ENCODE measurements at regions not wholly inside any gene's neighbourhood (a gene's known extent, or its start where the extent isn't known, plus 50 kb on each side); places are given as distances from the start of the nearest gene placed in this dataset.

DNA sequence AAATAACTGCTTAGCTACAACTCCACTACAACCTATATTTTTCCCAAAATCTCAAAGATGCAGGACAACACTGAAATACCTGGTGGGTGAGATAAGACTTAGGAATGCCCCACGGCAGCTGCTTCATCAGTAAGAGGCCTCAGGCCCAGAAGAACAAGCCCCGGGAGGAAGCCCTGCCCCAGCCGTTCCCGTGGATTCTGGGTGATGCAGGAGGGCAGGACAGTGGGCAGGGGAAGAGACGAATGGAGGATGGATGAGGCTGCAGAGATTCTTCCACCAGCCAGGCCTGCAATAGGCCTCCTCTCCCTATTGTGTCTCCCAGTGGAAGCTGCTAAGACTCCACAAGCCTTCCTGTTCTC, 197.9 kb upstream of the HDAC4 start:
- POLR2A ChIA-PET, result no interaction called here

DNA sequence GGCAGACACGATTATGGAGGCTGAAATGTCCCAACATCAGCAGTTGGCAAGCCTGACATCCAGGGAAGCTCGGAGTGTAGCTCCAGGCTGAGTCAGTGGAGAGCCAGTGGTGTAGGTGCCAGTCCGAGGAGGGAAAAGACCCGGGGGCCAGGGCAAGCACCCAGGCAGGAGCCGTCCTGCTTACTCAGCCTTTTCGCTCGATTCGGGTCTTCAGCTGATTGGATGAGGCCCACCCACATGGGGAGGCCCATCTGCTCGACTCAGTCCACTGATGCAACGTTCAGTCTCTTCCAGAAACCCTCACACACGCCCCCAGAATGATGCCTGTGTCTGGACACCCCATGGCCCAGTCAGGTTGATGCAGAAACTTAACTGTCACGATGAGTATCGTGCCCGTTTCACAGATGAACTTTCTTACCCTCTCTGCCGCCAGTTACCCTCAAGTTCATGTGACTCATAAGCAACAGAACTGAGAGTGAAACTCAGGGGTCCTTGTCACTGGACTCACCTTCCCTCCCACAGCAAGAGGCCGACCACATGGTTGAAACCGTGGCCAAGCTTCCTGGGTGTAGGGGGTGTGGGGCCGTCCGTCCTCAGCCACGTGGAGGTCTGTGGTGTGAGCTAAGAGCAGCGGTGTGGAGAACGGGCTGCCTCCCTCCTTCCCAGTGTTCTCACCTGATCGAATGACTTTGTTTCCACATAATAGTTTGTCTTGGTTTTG, 197.4 kb upstream of the HDAC4 start:
- POLR2A ChIA-PET, result no interaction called here
- CTCF ChIA-PET, result no interaction called here
- DNase-seq (ENCODE audit: extremely low spot score), result no peak
- TF ChIP-seq, protein P1, sequence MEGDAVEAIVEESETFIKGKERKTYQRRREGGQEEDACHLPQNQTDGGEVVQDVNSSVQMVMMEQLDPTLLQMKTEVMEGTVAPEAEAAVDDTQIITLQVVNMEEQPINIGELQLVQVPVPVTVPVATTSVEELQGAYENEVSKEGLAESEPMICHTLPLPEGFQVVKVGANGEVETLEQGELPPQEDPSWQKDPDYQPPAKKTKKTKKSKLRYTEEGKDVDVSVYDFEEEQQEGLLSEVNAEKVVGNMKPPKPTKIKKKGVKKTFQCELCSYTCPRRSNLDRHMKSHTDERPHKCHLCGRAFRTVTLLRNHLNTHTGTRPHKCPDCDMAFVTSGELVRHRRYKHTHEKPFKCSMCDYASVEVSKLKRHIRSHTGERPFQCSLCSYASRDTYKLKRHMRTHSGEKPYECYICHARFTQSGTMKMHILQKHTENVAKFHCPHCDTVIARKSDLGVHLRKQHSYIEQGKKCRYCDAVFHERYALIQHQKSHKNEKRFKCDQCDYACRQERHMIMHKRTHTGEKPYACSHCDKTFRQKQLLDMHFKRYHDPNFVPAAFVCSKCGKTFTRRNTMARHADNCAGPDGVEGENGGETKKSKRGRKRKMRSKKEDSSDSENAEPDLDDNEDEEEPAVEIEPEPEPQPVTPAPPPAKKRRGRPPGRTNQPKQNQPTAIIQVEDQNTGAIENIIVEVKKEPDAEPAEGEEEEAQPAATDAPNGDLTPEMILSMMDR (IDR thresholded peaks at IDR 0.05; ENCODE audit: control extremely low read depth, extremely low read depth, low read depth, missing control alignments), result no peak

More for the DNA sequence above, 197.9 kb upstream of the HDAC4 start:
- no peak for DNase-seq (ENCODE audit: extremely low spot score)
- TF ChIP-seq, protein P1 (IDR thresholded peaks at IDR 0.05; ENCODE audit: control extremely low read depth, extremely low read depth, low read depth, missing control alignments), result no peak
- CTCF ChIA-PET, result no interaction called here

DNA sequence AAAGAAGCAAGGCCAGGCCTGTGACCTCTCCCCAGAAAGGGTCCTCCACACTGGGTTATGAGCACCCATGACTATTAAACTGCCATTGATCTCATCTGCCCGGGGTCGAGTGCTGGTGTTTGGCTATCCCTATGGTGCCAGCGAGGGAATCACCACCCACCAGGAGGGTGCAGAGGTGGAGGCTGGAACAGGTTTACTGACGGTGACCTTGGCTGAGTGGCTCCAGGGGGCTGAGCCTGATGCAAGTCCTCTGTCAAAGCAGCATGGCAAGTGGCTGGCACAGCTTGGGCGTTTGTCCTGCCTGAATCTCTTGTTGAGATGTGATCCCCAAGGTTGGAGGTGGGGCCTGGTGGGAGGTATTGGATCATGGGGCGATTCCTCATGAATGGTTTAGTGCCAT, 196.4 kb upstream of the HDAC4 start:
- CTCF ChIA-PET, result no interaction called here
- DNase-seq (ENCODE audit: extremely low spot score), result no peak
- POLR2A ChIA-PET, result no interaction called here
- TF ChIP-seq, protein P1 (IDR thresholded peaks at IDR 0.05; ENCODE audit: control extremely low read depth, extremely low read depth, low read depth, missing control alignments), result no peak

DNA sequence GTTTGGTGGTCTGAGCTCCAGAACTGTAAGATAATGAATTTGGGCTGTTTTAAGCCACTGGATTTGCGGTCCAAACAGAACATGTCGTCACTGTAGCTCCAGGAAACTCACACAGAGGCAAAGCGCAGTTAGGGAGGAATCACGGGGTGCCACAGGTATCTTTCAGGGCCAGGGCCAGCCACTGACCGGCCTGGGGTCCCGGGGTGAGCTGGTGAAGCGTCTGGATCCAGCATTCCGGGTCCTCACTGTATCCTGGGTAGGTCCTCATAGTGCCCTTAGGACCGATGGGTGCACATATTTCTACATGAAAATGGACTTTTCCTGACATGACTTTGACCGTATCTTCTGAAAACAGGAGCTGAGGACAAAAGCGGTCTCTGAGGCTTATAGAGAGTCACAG, 196.0 kb upstream of the HDAC4 start:
- DNase-seq (ENCODE audit: extremely low spot score), result no peak
- CTCF ChIA-PET, result no interaction called here
- TF ChIP-seq, protein P1 (IDR thresholded peaks at IDR 0.05; ENCODE audit: control extremely low read depth, extremely low read depth, low read depth, missing control alignments), result no peak
- POLR2A ChIA-PET, result no interaction called here

DNA sequence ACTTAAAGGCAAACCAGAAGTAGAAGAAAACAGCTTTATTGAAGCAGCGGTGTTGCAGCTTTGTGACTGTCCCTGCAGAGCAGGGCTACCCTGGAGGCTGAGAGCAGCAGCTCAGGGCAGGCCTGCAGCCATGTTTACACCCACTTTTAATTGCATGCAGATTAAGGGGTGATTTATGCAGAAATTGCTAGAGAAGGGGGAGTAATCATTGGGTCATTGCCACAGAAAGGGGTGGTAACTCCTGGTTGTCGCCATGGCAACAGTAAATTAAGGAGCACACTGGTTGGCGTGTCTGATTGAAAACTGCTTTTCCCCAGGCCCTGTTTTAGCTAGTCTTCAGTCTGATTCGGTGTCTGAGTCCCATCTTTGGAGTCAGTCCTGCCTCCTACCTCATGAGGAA, 195.4 kb upstream of the HDAC4 start:
- ChIA-PET POLR2A (no interaction called here), CTCF (no interaction called here)
- no peak for DNase-seq (ENCODE audit: extremely low spot score)

DNA sequence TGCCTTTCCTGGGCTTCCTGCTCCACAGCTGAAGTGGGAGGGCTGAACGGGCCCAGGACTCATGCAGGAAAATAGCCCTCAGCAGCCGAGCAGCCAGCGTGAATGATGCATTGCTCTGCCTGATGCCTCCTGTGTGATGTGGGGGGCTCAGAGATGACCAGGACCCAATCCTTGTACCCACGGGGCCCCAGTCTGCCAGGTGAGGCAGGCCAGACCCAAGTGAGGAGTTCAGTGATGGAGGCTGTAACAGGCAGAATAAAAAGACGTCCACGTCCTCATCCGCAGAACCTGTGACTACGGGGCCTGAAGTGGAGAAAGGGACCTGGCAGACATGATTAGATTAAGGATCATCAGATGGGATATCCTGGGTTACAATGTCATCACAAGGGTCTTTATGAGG, 194.9 kb upstream of the HDAC4 start:
- ChIA-PET CTCF (no interaction called here), POLR2A (no interaction called here)
- no peak for DNase-seq (ENCODE audit: extremely low spot score)
- TF ChIP-seq, protein P1 (IDR thresholded peaks at IDR 0.05; ENCODE audit: control extremely low read depth, extremely low read depth, low read depth, missing control alignments), result no peak

More for the DNA sequence above, 195.4 kb upstream of the HDAC4 start:
- TF ChIP-seq, protein P1 (IDR thresholded peaks at IDR 0.05; ENCODE audit: control extremely low read depth, extremely low read depth, low read depth, missing control alignments), result no peak

Data from GM10248 (cell line).